Stimulated activated CD8-positive, alpha-beta memory T cell treated with anti-CD3 and anti-CD28 coated beads, Interleukin-15, amount 100 ng/mL, for 24 hours (primary cell): ENCODE measurements at regions not wholly inside any gene's neighbourhood (a gene's known extent, or its start where the extent isn't known, plus 50 kb on each side); places are given as distances from the start of the nearest gene placed in this dataset.

Source experiments
- DNase-seq: peaks from one replicate; pipeline ENCODE4 v3.0.0-alpha.2; 2020; ENCODE audit warnings: low read depth

DNA sequence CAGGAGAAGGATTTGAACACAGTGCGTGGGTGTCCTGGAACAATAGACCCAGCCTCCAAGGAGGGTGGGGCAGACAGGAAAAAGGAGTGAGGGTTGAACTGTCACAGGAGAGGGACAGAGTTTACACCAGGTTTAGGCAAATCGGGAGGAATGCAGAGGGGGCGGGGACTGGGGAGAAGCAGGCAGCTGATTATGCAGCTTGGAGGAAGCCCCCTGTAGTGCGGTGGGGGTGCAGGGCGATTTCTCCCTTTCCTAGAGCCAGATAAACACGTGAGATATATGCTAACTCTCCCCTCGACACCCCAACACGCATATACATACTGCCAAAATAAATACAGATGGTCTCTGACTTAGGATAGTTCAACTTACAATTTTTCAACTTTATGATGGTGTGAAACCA is 108.6 kb upstream of the PRR20G start:
- no peak for DNase-seq

DNA sequence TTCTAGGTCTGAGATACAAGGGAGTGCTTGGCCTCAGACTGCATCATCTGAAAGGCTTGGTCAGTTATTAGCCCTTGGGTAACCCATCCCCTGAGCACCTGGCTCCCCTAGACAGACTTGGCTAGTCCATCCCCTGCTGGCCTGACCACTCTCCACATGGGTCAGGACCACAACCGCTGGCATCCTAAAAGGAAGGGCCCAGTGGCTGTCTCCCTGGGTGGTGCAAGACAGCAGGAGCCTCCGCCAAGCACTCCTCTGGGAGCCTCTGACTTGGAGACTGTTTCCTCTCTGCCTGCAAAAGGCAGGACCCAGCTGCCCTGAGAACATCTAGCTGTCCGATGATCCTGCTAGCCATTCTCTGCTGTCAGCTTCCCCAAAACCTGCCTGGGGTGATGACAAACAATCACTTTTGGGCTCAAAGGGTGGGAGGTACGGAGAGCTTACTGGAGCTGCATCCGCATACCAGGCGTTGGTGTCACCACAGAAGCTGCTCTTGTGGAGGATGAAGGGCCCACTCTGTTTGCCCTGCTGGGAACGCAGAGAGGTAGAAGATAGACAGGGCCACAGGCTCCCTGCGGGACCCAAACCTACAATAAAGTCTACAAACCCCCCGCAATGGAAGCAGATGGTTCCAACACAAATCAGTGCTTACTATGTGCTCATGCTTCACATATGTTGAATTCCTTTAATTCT is 108.0 kb upstream of the PRR20G start:
- no peak for DNase-seq

DNA sequence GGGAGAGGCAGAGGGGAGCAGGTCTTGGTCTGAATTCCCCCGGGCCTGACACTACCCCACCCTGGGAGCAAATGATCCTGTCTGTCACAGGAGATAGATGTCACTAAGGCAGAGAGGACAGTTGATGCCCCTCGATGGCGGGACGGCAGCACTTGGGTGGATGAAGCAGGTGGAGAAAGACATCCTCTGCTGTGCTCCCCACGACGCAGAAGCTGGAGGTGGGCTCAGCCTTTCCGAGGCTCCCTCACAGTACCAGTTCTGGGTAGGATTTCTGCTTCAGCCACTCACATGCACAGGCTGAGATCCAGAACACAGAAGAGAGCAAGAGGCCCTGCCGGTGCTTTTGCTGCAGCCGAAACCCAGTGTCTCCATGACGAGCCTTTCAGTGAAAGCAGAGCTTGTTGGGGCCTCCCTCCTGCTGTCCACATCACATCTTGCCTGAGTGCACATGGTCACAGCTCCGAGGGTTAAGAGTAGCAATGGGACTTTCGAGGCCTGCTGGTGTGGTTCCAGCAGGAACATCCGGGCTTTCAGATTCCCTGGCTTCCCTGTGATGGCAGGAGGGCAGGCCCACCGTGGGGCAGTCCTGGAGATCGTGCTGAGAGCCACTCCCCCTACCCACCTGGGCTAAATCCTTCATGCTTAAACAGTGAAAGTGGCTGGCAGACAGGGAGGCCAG is 107.3 kb upstream of the PRR20G start:
- no peak for DNase-seq

DNA sequence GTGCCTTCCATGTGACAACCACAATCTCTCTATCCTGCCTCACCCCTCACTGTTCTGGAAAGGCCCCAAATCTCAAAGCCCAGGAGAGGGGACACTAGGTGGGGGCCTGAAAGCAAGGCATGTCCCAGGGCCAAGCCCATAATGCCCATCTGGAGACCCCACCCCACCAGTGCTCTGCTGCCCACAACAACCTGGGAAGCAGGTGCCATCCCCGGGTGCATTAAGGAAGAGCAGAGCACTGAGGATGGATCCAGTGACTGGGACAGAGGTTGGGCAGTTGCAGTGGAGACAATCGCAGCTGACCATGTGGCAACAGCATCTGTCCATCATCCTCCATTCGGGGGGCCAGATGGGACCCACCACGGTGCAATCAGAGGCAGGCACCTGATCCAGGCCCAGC is 106.2 kb upstream of the PRR20G start:
- no peak for DNase-seq

DNA sequence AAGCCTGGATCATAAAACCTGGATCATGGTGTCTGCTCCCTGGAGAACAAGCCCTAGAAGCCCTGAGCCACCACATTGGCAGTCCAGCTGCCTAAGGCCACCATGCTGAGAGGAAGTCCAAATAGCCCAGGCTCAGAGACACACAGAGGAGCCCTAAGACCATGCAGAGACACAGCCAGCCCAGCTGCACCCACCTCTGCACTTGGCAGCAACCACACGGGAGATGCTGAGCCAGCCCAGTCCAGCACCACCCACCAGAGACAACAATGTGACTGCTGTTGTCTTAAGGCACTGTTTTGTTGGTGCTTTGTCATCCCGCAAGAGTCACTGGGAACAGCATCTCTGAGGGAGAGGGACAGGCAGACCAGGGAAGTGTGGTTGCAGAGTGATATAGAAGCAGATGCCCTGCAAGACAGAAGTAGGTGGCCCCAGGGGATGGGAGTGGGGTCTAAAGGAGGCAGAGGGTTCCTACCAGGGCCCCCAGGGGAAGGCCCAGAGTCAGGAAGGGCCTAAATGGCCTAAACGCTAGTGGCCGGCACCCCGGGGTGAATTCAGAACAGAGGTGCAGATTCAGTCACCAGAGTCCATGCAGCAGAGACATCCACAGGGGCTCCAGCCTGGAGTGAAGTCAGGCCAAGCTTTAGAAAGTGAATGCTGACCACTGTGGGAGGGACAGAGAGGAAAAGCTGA is 105.4 kb upstream of the PRR20G start:
- no peak for DNase-seq

DNA sequence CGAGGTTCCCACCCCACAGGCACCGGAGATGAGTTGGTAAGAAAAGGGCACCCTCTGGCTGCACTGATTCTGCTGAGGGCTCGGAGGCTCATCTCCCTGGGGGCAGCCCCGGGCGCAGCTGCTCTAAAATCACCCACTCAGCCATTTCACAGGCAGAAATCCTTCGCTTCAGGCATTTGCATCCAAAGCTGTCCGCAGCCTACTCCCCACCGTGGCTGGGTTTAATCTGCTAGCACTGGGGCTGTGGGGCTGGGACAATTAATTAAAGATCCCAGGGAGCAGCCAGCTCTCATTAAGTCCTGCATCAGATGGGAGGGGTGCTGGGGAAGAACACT is 104.3 kb upstream of the PRR20G start:
- no peak for DNase-seq

DNA sequence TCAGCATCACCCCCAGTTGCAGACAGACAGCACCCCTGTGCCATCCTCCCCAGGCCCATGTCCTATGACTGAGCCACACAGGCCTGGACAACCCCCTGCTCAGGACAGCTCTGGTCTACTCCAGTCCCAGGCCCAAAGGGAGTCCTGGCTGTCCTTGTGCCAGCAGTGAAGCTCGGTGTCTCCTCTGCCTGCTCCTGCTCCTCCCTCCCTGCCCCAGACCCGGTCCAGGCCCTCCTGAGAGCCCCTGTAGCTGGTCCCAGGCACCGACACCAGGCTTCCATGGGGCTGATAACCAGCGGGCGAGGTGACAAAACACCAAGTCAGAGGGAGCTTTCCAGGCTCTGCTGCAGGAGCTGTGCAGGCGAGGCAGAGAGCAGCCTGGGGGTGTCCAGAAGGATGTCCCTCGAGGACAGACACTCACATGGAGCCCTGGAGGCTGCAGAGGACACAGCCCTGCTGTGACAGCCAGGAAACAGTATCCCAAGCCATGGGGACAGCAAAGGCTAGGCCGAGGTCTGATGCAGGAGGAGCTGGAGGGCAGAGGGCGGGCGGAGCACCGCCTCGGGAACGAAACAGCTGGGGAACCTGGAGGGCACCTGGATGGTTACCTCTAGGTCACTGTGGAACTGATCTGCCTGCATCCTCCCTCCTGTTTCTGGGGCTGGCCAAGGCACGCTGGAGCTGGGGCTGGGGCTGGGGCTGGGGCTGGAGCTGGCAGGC is 103.8 kb upstream of the PRR20G start:
- no peak for DNase-seq

DNA sequence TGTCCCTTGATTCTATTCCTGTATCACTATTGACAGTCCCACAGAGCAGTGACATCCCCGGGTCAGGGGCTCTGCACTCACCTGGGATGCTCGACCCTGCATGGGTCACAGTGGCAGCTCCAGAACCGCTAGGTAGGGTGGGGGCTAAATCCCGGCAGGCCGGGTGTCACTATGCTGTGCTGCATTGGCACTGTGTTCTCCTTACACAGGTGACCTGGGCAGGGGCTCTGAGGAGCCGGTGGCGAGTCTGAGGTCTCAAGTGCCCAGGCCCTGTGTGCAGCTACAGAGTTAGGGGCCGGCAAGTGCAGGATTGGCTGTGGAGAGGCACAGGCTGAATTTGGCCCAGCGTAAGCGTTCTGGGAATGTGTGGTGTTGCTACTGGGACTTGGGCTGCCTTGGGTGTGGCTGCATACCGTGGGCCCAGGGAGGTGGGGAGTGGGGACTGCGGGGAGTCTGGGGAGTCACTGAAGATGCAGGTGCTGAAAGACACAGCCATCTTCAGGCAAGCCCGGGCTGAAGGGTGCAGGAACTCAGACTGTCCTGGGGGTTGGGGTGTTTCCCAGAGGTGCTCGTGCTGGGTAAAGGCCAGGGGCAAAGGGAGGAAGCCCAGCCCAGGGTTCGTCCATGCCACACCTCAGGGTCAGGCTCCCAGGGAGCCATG is 102.6 kb upstream of the PRR20G start:
- no peak for DNase-seq

DNA sequence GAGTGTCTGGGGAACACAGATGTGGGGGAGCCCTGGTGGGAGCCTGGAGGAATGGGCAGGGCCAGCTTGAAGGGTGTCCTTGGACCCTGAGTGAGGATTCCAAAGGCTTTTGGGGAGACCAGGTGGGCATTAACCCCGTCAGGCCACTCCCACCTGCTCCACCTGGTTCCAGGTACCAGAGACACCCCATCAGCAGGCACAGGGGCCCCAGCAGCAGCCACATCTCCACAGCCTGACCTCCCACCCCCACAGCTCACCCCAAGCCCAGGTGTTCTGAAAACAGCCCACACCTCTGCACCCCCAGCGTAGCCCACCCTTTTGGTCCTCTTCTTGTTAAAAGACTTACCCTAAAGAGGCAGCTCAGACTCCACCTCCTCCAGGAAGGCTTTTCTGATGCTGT is 102.1 kb upstream of the PRR20G start:
- no peak for DNase-seq

DNA sequence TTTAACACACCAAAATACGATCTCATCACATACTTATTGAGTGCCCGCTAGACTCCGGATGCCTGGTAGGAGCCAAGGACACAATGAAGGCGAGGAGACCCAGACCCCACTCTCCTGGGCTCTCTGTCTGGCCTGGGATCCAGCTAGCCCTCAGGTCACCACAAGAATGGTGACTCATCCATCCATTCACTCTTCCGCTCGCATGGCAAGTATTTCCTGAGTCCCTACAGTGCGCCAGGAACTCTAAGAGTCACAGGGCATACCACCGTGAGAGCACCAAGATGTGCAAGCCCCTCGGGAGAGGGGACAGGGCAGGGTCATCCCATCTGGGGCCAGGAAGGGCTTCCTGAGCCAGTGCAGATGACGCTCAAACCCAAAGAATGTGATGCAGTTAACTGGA is 101.6 kb upstream of the PRR20G start:
- DNase-seq, result no peak

DNA sequence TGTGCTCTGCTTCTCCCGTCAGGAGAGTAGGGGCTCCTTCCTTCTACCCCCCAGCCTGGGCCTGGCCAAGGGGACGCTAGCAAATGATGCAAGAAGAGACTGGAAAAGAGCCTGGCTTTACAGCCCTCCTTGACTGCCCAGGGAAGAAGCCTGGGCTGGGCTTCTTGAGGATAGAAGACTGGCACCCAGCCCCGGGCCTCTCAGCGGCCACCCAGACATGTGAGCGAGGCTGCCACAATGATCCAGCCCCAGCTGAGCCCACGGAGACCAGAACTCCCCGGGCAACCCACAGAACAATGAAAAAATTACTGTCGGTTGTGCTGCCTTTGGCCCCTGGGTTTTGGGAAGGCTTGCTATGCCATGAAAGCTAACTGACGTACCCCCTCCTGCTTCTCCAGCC is 100.6 kb upstream of the PRR20G start:
- DNase-seq, result no peak

DNA sequence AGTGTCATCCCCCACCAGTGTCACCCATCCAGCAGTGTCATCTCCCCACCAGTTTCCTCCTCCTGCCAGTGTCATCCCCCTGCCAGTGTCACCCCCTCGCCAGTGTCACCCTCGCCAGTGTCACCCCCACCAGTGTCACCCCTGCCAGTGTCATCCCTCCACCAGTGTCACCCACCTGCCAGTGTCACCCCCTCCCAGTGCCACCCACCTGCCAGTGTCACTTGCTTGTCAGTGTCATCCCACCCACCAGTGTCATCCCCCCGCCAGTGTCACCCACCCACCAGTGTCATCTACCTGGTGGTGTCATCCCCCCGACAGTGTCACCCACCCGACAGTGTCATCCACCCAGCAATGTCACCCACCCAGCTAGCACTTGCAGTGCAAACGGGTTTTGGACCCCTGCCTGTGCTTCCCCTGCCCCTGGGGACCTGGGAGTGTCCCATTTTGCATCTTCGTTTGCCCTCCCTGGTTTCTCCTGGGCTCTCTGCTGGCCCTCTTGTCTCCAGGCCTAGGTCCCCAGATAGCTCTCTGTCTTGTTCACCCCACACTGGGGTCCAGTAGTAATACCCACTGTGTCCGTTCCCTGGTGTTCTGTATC is 99.8 kb upstream of the PRR20G start:
- DNase-seq, result no peak

DNA sequence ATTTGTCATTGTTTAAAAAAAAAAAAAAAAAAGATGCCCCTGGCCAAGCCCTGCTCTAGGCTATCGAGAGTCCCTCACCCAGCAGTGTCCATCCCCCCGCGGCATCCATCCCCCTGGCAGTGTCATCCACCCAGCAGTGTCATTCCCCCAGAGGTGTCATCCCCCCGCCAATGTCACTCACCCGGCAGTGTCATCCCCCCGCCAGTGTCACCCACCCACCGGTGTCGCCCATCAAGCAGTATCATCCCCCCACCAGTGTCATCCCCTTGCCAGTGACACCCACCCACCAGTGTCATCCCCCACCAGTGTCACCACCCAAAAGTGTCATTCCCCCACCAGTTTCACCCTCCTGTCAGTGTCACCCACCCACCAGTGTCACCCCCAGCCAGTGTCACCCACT is 99.3 kb upstream of the PRR20G start:
- no peak for DNase-seq

DNA sequence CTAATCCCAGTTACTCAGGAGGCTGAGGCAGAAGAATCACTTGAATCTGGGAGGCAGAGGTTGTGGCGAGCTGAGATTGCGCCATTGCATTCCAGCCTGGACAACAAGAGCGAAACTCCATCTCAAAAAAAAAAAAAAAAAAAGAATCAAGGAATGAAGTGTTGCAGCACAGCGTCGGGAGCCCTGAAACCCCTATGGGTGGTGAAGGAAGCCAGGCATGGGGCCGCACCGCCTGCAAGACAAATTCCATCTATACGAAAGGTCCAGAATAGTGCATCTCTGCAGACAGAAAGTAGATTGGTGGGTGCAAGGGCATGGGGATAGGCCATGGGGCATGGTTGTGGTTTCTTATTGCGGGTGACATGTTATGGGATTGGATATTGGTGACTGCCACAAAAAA is 98.6 kb upstream of the PRR20G start:
- no peak for DNase-seq

DNA sequence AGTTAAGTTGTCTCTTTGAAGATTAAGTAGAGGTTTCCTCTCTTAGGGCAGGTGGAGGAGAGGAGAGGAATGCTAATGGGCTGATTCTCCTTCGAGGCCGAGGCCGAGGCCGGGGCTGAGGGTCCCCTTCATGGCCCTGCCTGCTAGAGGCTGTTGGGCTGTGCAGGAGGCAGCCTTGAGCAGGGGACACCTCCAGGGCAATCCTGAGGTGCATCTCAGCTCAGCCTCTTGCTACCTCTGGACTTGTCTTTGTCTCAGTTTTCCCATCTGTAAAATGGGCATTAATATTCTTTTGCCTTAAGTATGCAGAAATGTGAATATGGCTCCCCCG is 97.7 kb upstream of the PRR20G start:
- DNase-seq, result no peak

DNA sequence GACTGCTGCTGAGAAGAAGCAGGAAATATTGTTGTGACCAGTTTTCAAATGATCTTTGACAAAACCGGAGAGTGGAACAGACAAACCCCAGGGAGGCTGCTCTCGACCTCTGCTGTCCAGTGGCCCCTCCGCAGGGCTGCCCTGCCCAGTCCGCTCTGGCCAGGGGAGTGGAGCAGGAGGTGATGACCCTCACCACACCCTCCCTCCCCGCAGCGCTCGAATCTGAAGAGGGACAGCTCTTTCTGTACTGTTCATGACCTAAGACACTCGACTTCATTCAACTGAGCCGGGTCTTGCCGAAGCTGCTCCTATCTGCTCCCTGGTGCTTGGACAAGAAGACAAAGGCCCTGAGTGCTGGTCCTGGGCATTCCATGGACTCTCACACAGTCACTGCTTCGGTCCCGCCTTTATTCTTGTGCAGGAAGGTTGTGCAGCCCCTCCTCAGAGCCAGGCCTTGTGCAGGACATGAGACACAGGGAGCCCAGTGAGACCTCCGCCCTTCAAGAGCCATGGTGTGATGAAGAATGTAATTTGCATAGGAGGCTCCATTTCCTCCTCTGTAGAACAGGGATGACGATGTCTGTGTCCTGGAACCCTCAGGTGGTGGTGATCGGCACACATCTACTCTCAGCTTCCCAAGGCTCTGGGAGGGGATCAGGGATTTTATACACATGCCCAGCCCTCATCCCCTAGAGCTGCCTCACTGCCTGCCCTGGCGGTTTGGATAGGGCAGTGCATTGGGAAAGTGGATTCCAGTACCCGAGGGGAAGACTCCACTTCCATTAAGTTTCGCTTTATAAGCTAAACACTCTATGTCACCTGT is 97.1 kb upstream of the PRR20G start:
- DNase-seq, result no peak

DNA sequence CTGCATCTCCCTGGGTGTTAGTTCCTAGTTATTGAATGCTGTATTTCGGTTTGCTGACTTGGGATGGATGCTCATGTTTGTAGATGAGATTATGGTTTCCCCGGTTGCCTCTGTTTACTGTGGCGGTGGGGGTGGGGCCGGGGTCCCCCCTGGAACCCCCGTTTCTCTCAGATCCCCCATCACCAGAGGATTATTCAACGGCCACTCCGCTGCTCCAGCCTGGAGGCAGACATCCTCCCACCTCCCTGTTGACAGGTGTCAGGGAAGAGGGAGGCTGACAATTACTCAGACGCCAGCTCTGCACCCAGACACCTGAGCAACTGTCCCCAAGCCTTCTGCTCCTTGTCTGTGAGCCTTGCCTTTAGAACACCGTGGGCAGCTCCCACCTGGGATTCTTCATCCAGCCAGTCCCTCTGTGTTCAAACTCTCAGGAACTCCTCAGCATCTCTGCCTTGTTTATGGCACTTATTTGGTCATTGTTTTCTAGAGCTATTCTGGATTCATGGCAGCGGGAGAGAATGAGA is 95.9 kb upstream of the PRR20G start:
- DNase-seq, result no peak

DNA sequence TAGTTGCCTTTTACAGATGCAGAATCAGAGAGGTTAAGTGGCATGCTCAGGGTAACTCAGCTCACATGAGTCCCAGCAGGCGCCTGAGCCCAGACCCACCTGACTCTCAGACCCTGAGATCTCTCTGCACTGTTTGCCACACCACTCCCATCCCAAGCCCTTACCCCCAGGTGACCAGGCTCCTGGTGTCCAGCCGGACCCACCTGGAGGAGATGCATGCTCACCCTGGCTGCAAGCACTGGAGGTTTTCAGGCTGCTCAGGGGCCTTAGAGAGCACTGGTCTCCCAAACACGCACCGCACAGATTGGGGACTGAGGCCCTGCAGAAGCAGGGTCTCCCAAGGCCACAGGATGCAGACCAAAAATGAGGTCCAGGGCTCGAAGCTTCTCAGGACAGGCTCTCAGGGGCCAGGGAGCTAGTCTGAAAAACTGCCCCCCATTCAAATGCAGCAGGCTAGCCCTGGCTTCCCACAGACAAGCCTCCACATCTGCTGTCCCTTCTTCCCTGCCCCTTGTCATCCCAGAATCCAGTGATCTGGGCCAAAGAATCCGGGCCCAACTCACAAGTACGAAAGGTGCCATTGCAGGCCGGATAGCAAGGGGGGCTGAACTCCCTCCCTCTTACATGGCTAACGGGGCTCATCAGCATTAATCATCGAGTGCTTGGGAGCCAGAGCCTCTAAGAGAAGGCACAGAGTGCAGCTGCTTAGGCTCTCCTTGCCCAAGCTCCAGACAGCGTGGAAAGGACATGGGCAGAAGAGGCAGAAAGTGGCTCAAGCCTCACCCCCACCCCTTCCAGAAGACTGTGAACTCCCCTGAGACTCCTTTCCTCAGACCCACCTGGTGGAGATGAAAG is 90.2 kb upstream of the PRR20G start:
- DNase-seq, result no peak

DNA sequence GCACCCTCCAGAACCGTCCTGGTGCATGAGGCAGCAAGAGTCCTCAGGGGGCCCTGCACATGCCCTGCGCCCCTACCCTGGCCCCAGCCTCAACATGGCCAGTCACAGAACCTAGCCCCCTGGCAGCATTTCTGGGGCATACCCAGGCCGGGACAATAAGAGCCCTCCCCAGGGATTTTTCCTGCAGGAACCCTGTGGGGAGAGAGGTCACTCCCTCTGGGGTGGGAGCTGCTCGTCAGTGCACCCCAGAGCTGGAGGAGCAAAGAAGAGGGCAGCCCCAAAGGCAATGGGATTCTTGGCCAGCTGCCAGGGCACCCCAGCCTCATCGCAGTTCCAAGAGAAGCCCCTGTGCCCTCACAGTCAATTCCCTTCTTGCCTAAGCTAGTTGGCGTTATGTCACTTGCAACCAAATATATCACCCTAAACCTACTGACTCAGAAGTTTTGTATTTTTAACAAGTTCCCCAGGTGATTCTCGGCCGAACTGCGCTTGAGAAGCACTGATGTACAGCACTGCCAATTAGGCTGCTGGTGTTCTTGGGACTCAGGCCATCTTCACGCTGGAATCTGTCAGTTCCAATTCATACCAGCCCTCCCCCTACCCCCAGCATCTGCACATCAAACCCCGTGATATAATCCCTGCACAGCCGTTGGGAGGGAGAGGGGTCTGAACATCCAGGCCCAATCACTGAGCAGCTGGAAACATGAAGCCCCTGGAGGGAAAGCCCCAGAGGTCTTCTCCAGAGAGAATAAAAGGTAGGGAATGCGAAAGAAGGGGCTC is 87.5 kb upstream of the PRR20G start:
- no peak for DNase-seq
